ENCODE measurements at regions not wholly inside any gene's neighbourhood (a gene's known extent, or its start where the extent isn't known, plus 50 kb on each side); places are given as distances from the start of the nearest gene placed in this dataset.

GRCh38 chr10:108147346-108147745 is 982.8 kb upstream of the SORCS1 start:
- DNase-seq (ENCODE audit: low read depth, low spot score), result no peak
- H3K9me3 ChIP-seq (ENCODE audit: control insufficient read depth, insufficient read depth, low read depth, low read length), result peaks cover 12% of the 10 kb centered on the region
- no peaks in the 10 kb centered on the region for H3K4me1 ChIP-seq (ENCODE audit: control insufficient read depth, insufficient read depth, low read length)
- intact Hi-C loops (cut with micrococcal nuclease; ENCODE audit: unreplicated experiment) (no loop called here), in situ Hi-C loops (cut with HindIII; ENCODE audit: low pct_unique_long_range_greater_than_20kb, low sequenced_read_pairs) (no loop called here)
- H3K4me3 ChIP-seq (ENCODE audit: low read depth in 2 of 2, low read length in 2 of 2), result no peak overlapping the region
- no TSS peak for BruUV-seq (replicated peaks)
- no peak overlapping the region for H3K27ac ChIP-seq (ENCODE audit: low read length)
- TF ChIP-seq SIN3A (IDR thresholded peaks at IDR 0.05; ENCODE audit: borderline replicate concordance, insufficient read depth, low read depth, low read length), result no peak
- TF ChIP-seq TCF7L2 (IDR thresholded peaks at IDR 0.05; ENCODE audit: low read depth, low read length), result no peak
- no peak for TF ChIP-seq POLR2AphosphoS5 (IDR thresholded peaks at IDR 0.05; ENCODE audit: low read depth, low read length)
- no peak for TF ChIP-seq REST (IDR thresholded peaks at IDR 0.05; ENCODE audit: insufficient read depth in 1 of 2, low read depth in 2 of 2, low read length in 1 of 2)
- no peak for TF ChIP-seq CTCF (IDR thresholded peaks at IDR 0.05)
- POLR2A ChIA-PET, result no interaction called here
- CTCF ChIA-PET, result no interaction called here
- no peak for ATAC-seq
- H3K27me3 ChIP-seq (ENCODE audit: control insufficient read depth, insufficient read depth, low read length), result no peaks in the 10 kb centered on the region
- H3K36me3 ChIP-seq (ENCODE audit: control insufficient read depth, insufficient read depth, low read length), result no peaks in the 10 kb centered on the region

- no peaks in the 10 kb centered on the region for H3K36me3 ChIP-seq (ENCODE audit: control insufficient read depth, insufficient read depth, low read length)
- BruUV-seq (replicated peaks), result no TSS peak
- POLR2A ChIA-PET, result no interaction called here
These were observed 976.6 kb upstream of the SORCS1 start for GRCh38 chr10:108141064-108141463.

More at GRCh38 chr10:108141064-108141463, 976.6 kb upstream of the SORCS1 start:
- intact Hi-C loops (cut with micrococcal nuclease; ENCODE audit: unreplicated experiment), result no loop called here
- CTCF ChIA-PET, result no interaction called here
- Histone ChIP-seq H3K27me3 (ENCODE audit: control insufficient read depth, insufficient read depth, low read length) (no peaks in the 10 kb centered on the region), H3K4me1 (ENCODE audit: control insufficient read depth, insufficient read depth, low read length) (no peaks in the 10 kb centered on the region), H3K9me3 (ENCODE audit: control insufficient read depth, insufficient read depth, low read depth, low read length) (no peaks in the 10 kb centered on the region), H3K27ac (ENCODE audit: low read length) (no peak overlapping the region), H3K4me3 (ENCODE audit: low read depth in 2 of 2, low read length in 2 of 2) (no peak overlapping the region)
- in situ Hi-C loops (cut with HindIII; ENCODE audit: low pct_unique_long_range_greater_than_20kb, low sequenced_read_pairs), result no loop called here
- ATAC-seq, result no peak
- no peak for DNase-seq (ENCODE audit: low read depth, low spot score)
- TF ChIP-seq REST (IDR thresholded peaks at IDR 0.05; ENCODE audit: insufficient read depth in 1 of 2, low read depth in 2 of 2, low read length in 1 of 2) (no peak), POLR2AphosphoS5 (IDR thresholded peaks at IDR 0.05; ENCODE audit: low read depth, low read length) (no peak), CTCF (IDR thresholded peaks at IDR 0.05) (no peak), SIN3A (IDR thresholded peaks at IDR 0.05; ENCODE audit: borderline replicate concordance, insufficient read depth, low read depth, low read length) (no peak), TCF7L2 (IDR thresholded peaks at IDR 0.05; ENCODE audit: low read depth, low read length) (no peak)

Data from Panc1 (cell line).